UCSD-AML1 (cell line): ENCODE measurements at regions not wholly inside any gene's neighbourhood (a gene's known extent, or its start where the extent isn't known, plus 50 kb on each side); places are given as distances from the start of the nearest gene placed in this dataset.

Experiments
- DNase-seq: peaks from one replicate; lab custom pipeline; 2025; ENCODE audit not compliant: unreplicated experiment; lab: John Stamatoyannopoulos, UW

GRCh38 chr2:193973781-193974180, 1683.2 kb upstream of the SLC39A10 start:
- DNase-seq, result peak; percentile 0

- no peak for DNase-seq
These were observed 1690.4 kb upstream of the SLC39A10 start for GRCh38 chr2:193966590-193966989.

GRCh38 chr2:193965263-193965662, 1691.8 kb upstream of the SLC39A10 start:
- no peak for DNase-seq

GRCh38 chr2:193963472-193964119, 1693.4 kb upstream of the SLC39A10 start:
- peak; percentile 0 for DNase-seq

GRCh38 chr2:193946806-193947205, 1710.2 kb upstream of the SLC39A10 start:
- DNase-seq, result no peak

GRCh38 chr2:193943406-193943960, 1713.5 kb upstream of the SLC39A10 start:
- DNase-seq, result no peak

- DNase-seq, result peak; percentile 2
These were observed 1721.9 kb upstream of the SLC39A10 start for GRCh38 chr2:193935114-193935513.

- peak; percentile 0 for DNase-seq
These were observed 1727.9 kb upstream of the SLC39A10 start for GRCh38 chr2:193929131-193929530.

- DNase-seq, result peak; percentile 3
These were observed 1712.8 kb upstream of the TMEFF2 start for GRCh38 chr2:193907561-193907960.

GRCh38 chr2:193900292-193900691, 1705.6 kb upstream of the TMEFF2 start:
- DNase-seq, result no peak

GRCh38 chr2:193895226-193895625, 1700.5 kb upstream of the TMEFF2 start:
- no peak for DNase-seq

- DNase-seq, result no peak
These were observed 1699.3 kb upstream of the TMEFF2 start for GRCh38 chr2:193894081-193894480.

GRCh38 chr2:193891023-193891422, 1696.3 kb upstream of the TMEFF2 start:
- DNase-seq, result no peak

- DNase-seq, result peak; percentile 1
These were observed 1690.7 kb upstream of the TMEFF2 start for GRCh38 chr2:193885419-193885818.

- DNase-seq, result no peak
These were observed 1689.1 kb upstream of the TMEFF2 start for GRCh38 chr2:193883820-193884219.

GRCh38 chr2:193876980-193877379, 1682.2 kb upstream of the TMEFF2 start:
- no peak for DNase-seq

GRCh38 chr2:193869564-193869963, 1674.8 kb upstream of the TMEFF2 start:
- peak; percentile 0 for DNase-seq

GRCh38 chr2:193868833-193869232, 1674.1 kb upstream of the TMEFF2 start:
- DNase-seq, result no peak

- peak; percentile 6 for DNase-seq
These were observed 1673.4 kb upstream of the TMEFF2 start for GRCh38 chr2:193868132-193868531.

GRCh38 chr2:193867454-193867853, 1672.7 kb upstream of the TMEFF2 start:
- peak; percentile 3 for DNase-seq

GRCh38 chr2:193861557-193861956, 1666.8 kb upstream of the TMEFF2 start:
- no peak for DNase-seq

GRCh38 chr2:193847991-193848390, 1653.3 kb upstream of the TMEFF2 start:
- no peak for DNase-seq

GRCh38 chr2:193847130-193847529, 1652.4 kb upstream of the TMEFF2 start:
- DNase-seq, result no peak
